ENCODE measurements at regions not wholly inside any gene's neighbourhood (a gene's known extent, or its start where the extent isn't known, plus 50 kb on each side); places are given as distances from the start of the nearest gene placed in this dataset.

GRCh38 chr18:22073411-22073810, 96.0 kb upstream of the GATA6 start:
- no peak for DNase-seq (ENCODE audit: low read depth, low spot score)

DNA sequence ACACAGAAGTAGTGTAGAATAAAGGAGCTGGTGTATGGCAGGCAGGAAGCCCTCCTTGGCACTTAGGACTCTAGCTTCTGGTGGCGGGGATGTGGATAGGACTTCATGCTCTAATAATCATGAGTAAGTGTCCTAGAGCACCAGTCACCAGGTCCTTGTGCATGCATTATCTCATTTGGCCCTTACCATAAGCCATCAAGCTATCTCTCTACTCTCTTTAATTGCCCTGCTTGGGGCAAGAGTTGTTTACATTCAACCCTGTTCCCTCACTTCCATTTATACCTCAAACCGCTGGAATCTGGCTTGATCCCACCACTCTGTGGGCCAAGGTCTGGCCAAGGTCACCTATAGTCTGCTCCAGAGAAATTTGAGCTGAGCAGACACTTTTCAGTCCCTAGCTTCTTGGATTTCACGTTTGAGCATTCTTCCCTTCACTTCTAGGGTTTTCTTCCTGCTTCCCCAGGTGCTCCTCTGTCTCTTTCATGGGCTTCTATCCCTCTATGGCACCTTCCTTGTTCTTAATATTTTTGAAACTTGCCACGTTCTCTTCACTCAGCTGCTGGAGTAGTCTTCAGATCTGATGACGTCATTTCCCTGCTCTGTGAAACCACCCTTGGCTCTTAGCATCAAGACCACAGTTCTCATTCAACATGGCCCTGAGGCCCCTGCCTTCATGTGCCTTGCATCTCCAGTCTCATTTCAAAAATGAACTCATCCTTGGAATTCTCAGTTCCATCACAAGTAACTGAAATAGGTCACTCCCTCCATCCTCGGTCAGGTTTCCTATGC, 94.9 kb upstream of the GATA6 start:
- DNase-seq (ENCODE audit: low read depth, low spot score): no peak

GRCh38 chr18:22080035-22080434, 89.4 kb upstream of the GATA6 start:
- DNase-seq (ENCODE audit: low read depth, low spot score): no peak

DNA sequence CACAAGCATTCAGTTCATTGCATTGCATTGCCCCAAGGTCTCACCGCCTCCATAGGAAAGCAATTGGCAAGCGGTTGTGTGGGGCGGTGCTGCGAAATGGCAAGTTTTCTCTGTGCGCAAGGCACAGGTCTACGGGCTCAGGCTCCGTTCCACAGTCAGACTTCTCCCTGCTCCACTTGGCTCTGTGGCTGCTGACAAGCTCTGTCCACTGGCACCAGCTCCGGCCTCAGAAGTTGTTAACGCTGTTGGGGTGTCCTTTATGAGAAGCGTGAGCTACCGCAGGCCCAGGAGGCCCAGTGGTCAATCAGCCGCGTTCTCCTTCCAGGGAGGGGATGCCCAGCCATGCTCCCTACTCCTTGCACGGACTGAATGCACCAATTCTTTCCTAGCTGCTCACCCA, 87.0 kb upstream of the GATA6 start:
- DNase-seq (ENCODE audit: low read depth, low spot score): no peak

DNA sequence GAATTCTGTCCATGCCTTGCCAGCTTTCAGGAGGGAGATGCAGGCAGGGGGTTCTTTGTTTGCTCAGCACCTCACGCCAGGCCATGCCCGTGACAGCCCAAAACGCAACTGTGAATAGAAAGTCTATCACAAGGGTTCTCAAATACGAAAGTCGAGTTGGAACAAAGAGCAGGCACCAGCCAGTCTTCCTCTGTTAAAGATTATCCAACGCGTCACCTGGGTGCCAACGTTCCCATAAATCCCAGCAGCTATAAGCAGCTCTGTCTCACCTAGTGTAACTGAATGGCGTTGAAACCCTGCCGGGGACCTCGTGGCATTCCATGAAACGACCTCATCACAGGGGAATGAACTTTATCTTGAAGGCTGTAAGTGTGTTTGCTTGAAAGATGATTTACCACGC, 84.8 kb upstream of the GATA6 start:
- no peak for DNase-seq (ENCODE audit: low read depth, low spot score)

- DNase-seq (ENCODE audit: low read depth, low spot score): no peak
Measured at GRCh38 chr18:22086973-22087372, 82.4 kb upstream of the GATA6 start.

GRCh38 chr18:22088029-22088428, 81.4 kb upstream of the GATA6 start:
- no peak for DNase-seq (ENCODE audit: low read depth, low spot score)

- DNase-seq (ENCODE audit: low read depth, low spot score): no peak
Measured at GRCh38 chr18:22088996-22089640, 80.3 kb upstream of the GATA6 start.

- no peak for DNase-seq (ENCODE audit: low read depth, low spot score)
Measured at GRCh38 chr18:22091341-22091740, 78.0 kb upstream of the GATA6 start.

GRCh38 chr18:22093731-22094357, 75.5 kb upstream of the GATA6 start:
- DNase-seq (ENCODE audit: low read depth, low spot score): no peak

GRCh38 chr18:22094358-22094734, 75.0 kb upstream of the GATA6 start:
- DNase-seq (ENCODE audit: low read depth, low spot score): no peak

- DNase-seq (ENCODE audit: low read depth, low spot score): no peak
Measured at GRCh38 chr18:22098563-22098989, 70.8 kb upstream of the GATA6 start.

DNA sequence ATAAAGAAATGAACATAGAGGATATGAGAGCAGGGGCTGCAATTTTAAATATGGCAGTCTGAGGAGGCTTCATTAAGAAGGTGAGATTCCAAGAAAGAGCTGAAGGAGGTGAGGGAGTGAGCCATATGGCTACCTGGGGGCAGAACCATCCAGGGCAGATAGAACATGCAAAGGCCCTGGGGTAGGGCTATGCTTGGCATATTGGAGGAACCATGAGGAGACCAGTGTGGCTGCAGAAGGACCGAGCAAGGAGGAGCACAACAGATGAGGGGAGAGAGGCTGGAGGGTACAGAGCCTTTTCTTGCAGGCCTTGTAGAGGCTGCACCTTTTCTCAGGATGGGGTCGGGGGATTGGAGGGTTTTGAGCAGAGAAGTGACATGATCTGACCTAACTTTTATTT, 69.5 kb upstream of the GATA6 start:
- no peak for DNase-seq (ENCODE audit: low read depth, low spot score)

- DNase-seq (ENCODE audit: low read depth, low spot score): no peak
Measured at GRCh38 chr18:22101731-22102130, 67.7 kb upstream of the GATA6 start.

- no peak for DNase-seq (ENCODE audit: low read depth, low spot score)
Measured at GRCh38 chr18:22102953-22103646, 66.3 kb upstream of the GATA6 start.

GRCh38 chr18:22103647-22104031, 65.8 kb upstream of the GATA6 start:
- DNase-seq (ENCODE audit: low read depth, low spot score): no peak

DNA sequence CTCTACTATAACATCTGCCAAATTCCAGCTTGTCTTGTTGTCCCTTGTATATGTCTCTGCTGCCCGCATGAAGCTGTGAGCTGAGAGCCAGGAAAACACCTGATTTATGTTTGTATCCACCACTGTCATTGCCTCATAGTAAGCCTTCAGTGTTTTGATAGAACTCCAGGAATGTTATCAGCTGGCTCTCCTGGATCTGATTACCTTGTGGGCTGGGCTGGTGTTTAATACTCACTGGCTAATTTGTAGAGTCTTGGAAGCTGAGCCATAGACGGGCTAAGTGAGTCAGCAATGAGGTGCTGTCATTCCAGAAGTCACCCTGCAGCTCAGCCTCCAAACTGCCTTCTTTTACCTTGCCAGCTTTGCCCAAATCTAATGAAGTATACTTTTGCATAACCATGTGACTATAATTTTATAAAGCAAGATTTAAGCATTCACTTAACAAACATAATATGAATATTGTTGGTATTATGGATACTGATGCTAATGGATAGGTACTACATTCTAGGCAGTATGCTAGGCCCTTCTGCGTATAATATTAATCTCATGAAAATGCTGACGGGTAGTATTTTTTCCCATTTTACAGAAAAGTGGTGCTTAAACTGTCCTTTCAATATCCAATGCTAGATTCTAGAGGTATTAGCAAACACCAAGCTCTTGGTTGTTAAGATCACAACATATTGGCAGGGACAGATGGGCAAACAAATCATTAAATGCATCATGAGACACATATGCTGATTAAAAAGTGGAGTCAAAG, 62.7 kb upstream of the GATA6 start:
- DNase-seq (ENCODE audit: low read depth, low spot score): no peak

GRCh38 chr18:22108674-22109073, 60.7 kb upstream of the GATA6 start:
- DNase-seq (ENCODE audit: low read depth, low spot score): no peak

GRCh38 chr18:22109535-22109934, 59.9 kb upstream of the GATA6 start:
- DNase-seq (ENCODE audit: low read depth, low spot score): no peak

DNA sequence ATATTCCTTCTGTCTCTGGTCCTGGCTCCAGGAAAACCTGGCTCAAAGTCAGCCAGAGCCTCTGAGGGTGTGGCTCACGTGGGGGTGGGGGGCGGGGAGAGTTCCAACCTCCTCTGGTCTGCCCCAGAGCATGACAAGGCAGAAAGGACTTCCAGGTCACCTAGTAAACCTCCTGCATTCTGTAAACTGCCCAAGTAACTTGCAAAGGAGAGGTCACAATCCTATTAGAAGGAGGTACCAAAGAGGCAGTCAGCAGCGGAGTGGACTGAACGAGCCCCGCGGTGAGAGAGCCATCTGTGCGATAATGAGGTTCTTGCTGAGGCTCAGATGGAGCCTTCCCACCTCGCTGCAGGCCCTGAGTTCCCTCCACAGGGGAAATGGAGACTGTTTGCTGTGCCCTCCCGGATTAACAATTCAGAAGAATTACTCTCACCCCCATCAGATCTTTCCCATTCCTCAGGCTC, 58.9 kb upstream of the GATA6 start:
- no peak for DNase-seq (ENCODE audit: low read depth, low spot score)

DNA sequence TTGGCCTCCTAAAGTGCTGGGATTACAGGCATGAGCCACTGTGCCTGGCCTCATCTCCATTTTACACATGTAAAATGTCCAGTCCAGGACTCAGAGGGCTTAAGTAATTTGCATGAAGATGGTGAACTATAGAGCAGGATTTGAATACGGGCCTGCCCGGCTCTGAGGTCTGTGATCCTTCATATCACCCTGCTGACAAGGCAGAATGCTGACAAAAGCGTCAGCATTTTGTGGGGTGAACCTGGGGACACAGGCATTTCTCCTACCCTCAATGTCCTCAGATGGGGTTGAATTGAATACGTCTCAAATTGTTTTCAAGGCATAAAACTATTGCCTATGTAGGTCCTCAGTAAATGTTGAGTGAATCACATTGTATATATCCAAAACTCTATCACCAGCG, 57.2 kb upstream of the GATA6 start:
- DNase-seq (ENCODE audit: low read depth, low spot score): no peak
